GM19463 (cell line): ENCODE measurements at regions not wholly inside any gene's neighbourhood (a gene's known extent, or its start where the extent isn't known, plus 50 kb on each side); places are given as distances from the start of the nearest gene placed in this dataset.

Experiments
- ATAC-seq: cut with Tn5 transposase; IDR thresholded peaks from one replicate; pipeline ENCODE4 v1.9.1; 2021; ENCODE audit warnings: mild to moderate bottlenecking, moderate library complexity; ENCODE audit not compliant: unreplicated experiment

DNA sequence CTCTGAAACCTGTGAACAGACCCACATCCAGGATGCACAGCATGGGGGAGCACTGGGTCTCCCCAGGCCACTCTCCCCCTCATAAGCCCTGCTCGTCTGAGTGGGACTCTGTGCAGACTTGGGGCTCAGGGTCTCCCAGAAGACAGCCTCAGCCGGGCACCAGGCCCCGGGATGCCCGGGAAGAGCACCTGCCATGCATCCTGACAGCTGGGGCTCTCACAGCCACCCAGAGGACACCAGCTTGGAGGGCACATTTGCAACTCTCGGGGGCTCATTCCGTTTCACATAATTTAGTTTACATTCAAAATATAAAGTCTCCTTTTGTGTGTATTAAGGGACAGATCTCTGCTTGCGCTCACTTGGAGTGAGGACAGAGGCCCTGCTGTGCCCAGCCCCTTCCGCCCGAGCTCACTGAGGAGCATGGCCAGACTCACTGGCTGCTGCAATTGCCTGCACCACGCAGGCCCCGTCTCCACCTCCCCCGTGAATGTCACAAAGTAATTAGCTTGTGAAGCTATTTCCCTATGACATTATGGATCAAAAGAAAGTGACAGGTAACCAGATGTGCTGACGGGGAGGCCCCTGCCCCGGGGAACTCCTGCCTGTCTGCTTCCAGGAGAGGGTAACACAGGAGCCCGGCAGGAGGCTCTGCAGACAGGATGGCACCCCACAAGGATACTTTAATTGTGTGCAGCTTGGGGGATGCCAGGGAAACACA is 275.6 kb downstream of the BRD1 start:
- no peak for ATAC-seq

DNA sequence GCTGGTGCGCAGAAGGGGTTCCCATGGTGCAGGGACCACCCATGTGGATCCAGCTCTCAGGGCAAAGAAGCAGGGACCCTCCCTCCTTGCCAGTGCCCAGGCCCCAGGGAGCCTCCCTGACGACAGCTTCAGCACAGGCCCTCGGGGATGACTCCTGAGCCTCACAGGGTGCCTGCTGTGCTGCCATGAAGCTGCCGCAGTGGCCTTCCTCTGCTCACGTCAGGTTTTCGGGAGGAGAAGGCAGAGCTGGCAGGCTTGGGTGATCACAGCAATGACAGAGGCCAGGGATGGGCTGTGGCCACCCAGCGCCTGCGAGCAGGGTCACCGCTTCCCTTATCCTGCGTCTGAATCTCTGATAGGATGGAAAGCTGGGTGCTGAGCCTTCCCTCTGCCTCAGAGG is 276.2 kb downstream of the BRD1 start:
- no peak for ATAC-seq

DNA sequence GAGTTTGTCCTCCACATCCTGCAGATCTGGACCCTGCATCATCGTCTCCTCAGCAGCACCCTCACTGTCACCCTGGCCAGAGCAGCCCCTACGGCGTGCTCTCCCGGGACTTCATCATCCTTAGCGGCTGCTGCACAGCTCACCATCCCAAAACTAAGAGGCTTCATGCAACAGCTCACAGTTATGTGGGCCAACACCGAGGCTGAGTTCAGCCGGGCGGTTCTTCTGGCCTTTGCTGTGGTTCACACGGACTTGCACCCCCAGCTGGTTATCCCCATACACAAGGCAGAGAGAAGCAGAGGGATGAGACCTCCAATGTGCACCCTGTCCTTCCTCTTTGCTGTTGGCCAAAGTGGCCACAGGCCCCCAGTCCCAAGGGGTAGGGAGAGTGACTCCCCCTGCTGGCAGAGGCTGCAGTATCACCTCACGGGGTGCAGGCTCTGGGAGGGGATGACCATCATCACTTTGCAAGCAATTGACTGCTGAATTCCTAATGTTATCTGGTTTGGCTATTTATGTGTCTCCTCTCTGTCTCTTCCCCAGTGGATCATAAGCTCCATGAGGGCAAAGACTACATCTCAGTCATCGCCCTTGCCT is 276.8 kb downstream of the BRD1 start:
- no peak for ATAC-seq

DNA sequence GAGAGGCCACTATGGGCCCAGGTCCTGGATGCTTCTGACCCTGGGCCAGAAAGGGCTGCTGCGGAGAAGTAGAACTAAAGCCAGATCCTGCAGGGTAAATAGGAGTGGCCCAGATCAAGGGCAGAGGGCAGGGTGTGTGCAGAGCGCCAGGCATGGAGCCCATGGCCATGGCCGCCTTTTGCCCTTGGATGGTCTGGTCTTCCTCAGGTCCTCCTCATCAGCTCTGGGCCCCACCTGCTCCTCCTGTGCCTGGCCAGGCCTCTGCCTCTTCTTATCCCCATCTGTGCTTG is 277.6 kb downstream of the BRD1 start:
- no peak for ATAC-seq

DNA sequence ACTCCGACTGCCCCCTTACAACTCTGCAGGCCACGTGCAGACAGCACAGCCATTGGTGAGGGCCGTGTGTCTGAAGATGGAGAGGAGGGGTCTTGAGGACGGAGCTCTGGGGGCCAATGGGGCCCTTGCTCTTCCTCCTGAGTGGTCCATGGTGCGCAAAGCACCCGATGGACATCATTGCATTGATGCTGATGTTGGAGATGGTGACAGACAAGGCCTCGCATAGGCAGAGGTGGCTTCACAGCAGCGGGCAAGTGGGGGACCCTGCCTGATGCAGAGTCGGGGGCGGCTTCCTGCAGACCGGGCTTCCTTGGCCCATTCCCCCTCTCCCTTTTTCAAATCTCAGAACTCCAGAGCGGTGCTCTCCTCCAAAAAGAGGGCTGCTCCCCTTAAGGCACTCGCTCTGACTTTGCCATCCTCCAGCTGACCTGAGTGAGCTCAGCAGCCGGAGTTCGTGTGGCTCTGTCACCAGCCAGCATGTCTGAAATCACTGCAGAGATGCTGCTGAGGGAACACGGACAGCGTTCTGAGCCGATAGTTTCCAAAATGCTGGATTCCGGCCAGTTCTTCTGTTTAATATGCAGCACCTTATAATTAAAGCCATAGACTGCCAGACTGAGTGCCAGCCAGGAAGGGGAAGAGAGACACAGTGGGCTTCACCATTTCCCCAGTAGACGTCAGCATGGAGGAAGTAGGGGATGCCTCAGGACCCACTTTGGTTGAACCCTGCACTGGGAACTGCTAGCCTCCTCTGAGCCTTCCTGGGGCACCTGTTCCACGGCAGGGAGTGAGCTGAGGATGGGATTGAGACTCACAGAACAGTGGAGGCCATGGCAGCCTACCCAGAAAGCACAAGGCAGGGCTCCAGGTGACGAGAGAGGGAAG is 278.2 kb downstream of the BRD1 start:
- ATAC-seq = no peak

DNA sequence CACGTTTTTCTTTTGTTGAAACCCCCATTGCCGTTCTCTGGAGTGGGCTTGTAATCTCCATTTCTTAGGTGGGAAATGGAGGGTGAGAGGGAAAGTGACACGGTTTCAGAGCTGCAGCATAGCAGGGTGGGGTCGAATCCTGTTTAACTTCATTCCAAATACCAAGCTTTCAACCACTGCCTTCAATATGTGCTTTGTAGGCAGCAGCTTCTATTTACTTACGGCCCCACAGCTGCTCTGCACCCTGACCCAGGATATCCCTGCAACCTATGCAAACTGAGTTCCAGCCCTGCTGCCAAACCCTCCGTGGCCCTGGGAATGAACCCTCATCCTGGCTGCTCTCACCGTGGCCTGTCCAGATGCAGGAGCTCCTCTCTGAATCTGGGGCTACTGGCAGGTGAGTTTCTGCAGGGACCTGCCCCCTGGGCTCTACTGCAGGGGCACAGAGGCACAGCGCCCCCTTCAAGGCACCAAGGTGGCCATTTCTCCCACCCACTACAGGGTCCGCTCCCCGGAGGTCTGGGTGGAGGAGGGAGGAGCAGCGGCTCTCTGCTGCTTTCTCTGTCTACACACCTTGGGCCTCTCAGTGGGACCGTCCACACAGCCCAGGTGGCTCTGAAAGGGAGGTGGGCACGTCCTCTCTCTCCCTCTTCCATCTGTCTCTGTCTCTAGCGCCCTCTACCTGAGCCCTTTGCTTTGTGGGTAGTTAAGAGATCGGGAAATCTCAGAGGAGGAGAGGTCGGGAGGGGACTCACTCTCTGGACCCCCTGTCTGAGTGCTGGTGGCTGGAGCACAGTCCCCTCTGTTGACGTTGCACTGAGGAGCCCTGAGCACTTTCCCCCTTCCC is 279.1 kb downstream of the BRD1 start:
- ATAC-seq = no peak

DNA sequence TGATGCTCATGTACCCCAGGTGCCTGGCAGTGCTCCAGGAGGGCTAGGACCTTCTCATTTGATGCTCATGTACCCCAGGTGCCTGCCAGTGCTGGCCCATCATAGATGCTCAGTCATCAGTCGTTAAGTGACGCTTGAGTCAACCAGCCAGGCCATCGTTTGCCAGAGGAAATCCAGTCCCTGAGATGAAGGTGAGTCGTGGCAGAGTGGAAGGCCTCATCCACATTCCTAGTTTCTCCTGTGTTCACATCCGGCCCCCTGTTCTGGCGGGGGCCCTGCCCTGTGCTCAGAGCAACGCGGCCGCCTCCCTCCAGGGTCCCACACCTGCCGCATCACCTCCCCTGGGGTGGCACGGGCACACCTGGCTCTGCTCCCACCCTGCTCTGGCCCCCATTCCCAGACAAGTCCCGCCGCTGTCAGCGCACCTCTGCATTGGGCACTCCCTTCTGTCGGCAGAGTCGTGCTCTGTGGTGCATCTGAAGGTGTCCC is 279.9 kb downstream of the BRD1 start:
- ATAC-seq = no peak

DNA sequence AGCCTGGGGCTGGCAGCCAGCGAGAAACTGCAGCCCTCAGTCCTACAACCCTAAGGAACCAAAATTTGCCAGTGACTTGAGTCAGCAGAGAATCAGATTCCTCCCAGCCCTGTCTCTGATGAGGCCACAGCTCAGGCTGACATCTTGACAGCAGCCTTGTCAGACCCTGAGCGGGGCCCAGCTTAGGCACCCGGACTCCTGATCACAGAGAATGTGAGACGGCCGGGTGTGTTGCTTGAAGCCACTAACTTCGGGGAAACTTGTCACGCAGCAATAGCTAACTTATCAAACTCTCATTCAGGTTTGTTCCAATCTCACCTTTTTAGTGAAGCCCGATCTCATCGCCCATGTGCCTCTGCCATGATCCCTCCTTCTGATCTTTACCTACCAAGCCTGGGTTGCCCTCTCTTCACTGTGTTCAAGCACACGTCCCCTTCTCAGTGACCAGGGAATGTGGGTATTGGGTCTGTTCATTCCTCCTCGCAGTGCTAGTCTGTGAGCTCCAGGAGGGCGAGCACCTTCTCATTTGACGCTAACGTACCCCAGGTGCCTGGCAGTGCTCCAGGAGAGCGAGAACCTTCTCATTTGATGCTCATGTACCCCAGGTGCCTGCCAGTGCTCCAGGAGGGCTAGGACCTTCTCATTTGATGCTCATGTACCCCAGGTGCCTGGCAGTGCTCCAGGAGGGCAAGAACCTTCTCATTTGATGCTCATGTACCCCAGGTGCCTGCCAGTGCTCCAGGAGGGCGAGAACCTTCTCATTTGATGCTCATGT is 280.7 kb downstream of the BRD1 start:
- ATAC-seq = no peak

DNA sequence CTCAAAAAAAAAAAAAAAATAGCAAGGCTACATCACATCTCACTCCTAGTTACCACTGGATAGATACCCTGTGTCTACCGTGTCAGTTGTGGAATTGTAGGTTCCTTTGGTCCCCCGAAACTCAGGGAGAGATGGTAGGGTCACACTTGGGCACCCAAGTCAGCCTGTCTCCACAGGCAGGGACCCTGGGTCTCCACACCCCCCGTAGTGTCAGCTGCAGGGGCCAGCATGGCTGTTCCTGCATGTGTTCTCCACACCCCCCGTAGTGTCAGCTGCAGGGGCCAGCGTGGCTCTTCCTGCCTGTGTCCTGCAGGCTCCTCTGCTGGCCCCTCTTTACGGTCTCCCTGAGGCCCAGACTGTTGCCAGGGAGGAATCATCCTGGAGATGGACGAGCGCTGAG is 282.1 kb downstream of the BRD1 start:
- ATAC-seq = no peak

DNA sequence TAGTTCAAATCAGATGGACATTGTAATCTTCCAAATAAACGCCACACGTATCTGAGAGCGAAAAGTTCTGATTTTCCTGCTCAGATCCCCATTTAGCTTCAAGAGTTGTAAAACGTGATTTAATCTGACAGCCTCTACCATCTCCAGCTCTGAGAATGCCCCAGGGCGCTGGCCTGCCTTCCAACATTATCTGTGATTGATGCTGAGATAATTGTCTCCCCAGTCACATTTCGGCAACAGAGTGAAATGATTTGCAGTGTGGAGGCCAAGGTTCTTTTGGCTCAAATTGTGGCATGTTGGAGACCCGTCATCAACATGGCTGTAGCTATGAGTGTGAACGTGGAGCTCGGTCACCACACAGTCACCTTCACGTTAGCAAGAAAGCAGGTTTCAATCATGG is 283.4 kb downstream of the BRD1 start:
- ATAC-seq = no peak

DNA sequence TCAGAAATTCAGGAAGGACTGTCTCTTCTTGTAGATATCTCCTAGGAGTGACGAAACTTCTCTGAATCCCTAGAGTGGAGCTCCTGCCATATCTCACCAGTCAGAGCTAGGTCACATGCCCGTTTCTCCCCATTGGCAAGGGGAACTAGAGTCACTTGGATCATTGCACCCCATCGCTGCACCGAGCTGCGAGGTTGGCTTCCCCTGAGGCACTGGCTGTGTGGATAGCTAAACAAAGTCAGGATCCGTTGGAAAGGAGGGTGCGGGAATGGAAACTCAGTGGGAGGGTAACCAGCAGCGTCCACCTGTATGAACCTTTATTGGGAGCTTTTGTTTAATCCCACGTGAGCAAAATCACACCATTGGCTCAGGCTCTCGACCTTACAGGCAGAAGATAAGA is 283.8 kb downstream of the BRD1 start:
- ATAC-seq = no peak

DNA sequence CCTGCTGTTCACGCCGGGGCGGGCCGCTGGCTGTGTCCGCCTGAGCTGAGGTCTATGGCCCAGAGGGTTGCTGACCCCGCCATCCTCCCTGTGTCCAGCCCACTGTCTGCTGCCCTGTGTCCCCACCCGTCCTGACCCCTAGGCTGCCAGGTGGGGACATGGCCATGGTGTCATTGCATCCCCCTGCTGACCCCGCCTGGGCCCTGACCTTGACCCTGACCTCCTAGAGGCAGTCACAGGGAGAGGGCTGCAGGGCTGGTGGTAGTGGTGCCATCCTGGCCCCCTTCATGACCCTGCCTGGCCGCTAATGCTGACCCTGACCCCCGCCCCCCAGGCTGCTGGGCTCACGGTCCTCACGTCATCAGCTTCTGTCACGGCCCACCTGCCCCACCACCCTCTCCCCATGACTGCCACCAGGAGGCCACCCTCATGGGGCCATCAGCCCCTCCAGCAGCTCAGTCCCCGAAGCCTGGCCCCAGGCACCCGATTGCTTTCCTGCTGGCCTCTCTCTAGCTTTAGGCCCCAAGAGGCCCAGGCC is 285.9 kb downstream of the BRD1 start:
- no peak for ATAC-seq

DNA sequence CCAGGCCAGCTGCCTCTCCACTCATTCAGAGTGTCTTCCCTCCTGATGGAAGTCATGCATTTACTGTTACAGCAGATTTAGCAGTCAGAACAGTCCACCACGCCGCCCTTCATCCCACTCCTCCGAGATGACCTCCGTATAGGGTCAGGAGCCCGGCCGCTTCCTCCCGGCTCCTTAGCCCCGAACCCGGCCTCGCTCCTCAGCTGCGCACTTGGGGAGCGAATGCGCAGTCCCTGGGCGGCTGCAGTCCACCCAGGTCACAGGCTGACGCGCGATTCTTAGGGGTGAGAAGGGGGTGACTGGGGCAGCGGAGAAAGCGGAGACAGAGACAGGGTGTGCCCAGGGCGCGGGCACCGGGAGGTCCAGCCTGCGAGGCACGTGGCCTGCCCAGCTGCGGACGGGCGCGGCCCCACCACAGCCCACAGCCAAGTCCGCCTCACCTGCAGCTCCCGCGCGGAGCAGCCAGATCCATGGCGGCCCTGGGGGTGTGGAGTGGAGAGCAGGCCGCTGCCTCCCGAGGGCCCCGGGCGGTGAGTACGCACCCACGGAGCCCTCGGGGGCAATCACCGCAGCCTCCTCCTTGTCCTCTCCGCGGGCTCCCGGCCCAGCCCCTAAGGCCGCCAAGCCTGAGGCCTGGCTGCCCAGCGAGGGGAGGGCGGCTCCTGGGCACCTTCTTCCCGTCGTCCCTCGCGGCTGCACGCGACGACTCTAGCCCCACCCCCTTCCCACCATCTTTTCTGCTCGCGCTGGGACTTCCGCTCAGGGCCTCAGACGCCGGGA is 286.6 kb downstream of the BRD1 start:
- no peak for ATAC-seq

DNA sequence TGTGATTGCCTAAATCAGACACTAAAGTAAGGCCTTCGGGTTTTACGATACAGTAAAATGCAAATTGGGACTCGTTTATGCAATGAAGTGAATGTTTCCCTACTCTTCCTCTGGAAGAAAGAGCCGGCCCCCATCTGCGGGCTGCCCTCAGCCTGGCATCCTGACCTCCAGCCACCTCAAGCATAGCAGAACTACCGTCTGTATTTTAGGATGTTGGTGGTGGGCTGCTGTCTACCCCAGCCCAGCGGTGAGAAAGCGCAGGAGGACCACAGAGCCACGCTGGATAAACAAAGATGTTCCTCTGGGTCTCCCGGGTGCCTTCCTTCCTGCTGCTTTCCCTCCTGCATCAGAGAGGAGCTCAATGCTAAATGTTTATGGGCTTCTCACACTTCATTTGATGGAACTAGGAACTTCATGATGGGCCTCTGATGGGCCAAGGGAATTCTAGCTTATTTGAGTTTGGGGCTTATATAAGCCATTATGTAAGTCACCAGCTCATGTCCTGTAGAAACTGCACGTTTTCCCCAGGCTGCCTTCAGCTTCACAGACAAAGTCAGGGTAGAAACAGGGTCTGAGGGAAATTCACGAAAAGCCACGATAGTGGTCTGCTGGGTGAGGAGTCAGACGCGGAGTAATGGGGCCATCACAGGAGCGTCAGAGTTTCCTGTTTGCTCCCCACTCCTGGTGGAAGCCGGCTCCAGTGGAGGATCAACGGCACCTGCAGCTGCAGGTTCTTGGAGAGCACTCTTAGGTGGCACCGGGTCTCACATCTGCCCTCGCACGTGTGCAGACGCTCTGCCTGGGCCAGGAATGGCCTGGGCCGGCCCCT is 287.4 kb downstream of the BRD1 start:
- ATAC-seq = no peak

DNA sequence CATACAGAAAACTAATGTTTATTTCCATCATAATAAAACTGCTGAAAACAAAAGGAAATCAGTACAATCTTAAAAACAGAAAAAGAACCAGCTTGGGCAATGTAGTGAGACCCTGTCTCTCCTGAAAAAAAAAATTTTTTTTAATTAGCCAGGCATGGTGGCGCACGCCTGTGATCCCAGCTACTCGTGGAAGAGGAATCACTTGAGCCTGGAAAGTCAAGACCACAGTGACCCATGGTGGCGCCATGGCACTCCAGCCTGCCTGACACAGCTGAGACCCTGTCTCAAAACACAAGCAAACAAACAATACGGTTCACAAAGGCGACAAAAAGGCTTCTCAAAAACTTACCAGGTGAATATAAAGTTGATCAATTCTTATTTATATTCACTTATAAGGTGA is 289.7 kb downstream of the BRD1 start:
- ATAC-seq = no peak

DNA sequence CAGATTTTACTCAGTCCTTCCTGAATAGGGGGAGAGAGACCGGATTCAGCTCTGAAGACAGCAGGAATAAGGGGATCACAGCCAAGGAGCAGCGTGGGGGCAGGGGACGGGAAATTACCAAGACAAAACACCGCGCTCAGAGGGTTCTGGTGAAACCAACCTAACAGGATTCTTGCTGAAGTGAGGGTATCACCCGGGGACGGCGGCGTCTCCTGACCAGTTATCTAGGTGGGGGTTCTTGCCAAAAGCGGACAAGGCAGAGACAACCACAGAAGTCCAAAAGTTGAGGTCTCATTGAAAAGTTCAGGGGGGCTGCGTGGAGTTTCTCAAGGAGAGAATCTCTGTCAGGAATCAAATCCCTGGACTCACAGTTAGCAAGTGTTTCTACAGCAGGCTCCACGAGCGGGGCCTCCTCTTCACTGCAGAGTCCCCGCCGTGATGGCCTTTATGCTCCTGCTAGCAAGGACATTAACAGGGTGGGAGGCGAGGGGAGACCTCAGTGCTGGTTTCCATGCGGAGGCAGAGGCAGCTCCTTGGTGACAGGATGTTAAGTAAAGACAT is 291.0 kb downstream of the BRD1 start:
- ATAC-seq = no peak

DNA sequence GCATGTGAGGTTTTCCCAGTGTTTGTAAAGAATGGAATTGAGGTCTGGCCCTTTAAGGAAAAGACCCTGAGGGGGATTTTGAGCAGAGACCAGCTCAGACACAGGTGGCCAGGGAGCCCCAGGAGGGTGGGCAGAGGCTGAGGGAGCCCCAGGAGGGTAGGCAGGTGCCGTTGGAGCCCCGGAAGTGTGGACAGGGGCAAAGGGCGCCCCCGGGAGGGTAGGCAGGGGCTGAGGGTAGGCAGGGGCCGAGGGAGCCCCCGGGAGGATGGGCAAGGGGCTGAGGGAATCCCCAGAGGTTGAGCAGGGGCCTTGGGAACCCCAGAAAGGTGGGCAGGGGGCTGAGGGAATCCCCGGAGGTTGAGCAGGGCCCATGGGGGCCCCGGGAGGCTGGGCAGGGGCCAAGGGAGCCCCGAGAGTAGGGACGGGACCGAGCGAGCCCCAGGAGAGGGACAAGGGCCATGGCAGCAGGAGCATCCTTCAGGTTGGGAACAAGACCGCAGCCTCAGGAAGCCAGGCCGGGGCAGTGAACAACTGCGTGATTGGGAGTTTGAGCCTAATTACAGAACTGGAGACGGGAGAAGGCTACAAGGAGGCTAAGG is 292.0 kb downstream of the BRD1 start:
- no peak for ATAC-seq

DNA sequence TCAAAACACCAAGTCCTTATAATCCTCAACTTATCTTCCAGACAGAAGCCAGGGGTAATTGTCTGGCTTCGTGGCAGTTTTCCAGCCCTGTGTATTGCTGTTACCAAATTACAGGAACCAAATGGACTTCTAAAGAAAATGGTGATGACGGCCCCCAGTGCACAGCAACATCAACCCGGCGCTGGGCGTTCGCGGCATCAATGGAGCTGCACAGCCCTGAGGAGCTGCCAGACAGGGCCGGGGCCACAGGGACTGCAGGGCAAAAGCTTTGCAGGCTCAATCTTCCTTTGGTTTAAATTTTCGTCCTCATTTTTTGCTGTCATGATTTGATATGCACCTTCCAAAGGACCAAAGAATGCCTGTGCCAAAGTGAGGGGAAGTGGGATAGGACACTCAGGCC is 292.5 kb downstream of the BRD1 start:
- no peak for ATAC-seq
